GM19468 (cell line): ENCODE measurements at regions not wholly inside any gene's neighbourhood (a gene's known extent, or its start where the extent isn't known, plus 50 kb on each side); places are given as distances from the start of the nearest gene placed in this dataset.

Source experiments
- ATAC-seq: cut with Tn5 transposase; IDR thresholded peaks from one replicate; pipeline ENCODE4 v1.9.1; 2021; ENCODE audit warnings: mild to moderate bottlenecking, moderate library complexity, moderate number of reproducible peaks; ENCODE audit not compliant: unreplicated experiment; ENCODE audit errors: extremely low read depth

DNA sequence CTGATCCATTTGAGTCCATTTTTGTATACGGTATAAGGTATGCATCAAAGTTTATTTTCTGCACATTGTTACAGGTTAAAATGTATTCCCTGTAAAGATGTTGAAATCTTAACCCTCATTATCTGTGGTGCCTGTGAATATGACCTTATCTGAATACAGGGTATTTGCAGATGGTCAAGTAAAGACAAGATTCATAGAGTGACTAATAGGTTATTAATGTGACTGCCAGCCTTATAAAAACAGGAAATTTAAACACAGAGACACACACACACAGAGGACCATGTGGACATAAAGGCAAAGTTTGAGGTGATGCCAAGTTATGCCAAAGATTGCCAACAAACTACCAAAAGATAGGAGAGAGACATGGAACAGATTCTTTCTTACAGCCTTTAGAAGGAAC is 347.2 kb upstream of the DCN start:
- ATAC-seq = no peak

DNA sequence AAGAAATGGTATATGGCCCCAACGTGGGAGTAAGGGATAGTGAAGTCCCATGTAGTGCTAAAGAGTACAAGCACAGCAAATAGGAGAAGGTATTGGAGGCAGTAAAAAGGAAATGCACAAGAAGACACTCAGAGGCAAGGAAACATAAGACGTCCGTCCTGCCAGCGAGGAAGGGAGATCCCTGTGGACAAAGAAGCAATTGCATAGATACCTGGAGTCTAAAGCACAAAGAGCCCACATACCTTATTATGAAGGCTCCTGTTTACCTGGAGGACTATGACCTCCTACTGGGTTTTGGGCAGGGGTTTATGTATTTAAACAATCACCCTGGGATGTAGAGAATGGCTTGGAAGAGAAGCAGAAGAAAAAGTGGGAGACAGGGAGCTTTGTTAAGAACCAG is 341.2 kb upstream of the DCN start:
- ATAC-seq = no peak

DNA sequence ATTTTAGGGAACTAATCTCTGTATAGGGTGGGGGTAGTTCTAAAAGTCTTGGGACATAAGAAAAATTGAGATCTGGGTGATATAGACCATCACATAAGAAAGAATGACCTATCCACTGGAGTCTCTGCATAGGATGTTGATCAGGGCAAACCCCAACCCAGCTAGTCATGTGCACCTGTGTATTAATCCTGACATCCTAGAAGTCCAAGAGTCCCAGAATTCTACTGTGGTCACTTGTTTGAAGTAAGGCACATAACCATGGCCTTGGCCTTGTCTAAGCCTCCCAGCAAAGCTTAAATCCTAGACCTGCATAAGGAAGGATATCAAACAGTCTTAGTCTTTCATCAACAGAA is 334.1 kb upstream of the DCN start:
- no peak for ATAC-seq

DNA sequence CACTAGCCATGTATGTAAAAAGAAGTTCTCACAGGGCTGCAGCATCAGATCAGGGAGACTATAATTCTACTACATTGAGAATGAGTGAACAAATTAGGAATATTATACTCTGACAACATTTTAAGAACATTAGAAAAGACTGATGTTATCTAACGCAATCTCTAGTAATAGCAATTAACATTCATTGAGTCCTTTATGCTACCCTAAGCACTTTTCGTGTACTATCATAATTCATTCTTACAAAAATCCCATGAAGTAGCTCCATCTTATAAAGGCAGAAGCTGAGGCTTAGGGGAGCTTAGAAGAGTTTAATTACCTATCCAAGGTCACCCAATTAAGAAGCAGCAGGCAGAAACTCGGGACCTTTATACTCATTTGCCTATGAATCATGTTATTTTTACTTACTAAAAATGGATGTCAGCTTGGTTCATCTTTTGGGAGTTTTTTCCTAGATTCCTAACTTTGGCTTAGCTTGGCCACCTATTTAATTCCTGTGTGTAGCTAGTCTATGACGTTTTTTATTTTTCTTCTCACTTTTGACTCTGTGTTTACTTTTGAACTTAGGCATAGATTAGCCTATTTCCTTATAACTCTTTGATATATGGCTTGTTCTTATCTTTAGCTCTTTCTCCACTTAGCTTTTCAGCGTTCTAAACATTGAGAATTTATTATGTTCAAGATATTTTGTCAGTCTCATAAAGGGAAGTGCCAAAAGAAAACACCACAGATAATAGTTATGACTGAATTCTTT is 333.5 kb upstream of the DCN start:
- ATAC-seq = no peak

DNA sequence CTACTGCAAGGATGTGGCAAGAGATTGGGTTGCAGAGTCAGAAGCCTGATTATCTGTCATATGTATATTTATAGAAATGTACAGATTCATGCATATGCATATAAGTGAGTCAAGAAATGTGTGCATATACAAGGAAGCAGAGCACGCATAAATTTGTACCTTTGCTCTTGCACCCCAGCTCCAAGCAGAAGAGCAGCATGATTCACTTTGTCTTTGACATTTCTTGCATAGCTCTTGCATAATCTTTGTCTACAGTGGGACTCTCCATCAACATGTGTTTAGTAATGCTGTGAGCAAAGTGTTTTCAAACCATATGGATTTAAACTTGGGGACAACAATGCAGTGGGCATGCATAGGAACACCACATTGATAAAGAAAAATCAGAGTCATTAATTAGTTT is 330.7 kb upstream of the DCN start:
- ATAC-seq = no peak

DNA sequence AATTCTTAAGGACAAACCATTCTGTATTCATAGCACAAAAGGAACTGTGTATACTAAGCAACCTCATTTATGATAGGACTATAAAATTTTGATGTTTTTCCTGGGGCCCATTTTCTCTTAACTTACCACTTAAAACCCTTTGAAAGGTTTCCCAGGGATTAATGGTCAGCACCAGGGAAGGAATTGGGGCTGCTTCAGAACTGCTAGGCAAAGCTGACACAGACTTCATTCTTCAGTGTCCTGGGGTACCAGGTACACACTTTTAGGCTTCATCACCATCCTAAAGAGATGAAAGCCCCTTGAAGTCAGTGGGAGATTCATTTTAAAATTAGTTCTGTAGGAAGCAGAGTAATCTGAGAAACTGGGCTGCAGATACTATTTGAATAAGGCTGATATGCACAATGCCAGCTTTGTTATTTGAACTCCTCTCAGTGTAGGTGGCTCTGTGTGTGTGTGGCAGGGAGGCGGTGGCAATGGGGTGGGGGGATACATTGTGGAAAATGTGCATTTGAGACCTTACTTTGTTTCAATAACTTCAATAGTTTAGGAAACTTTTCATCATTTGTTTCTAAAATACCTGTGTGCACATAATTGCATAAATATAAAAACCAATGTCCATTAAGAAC is 329.3 kb upstream of the DCN start:
- ATAC-seq = no peak

DNA sequence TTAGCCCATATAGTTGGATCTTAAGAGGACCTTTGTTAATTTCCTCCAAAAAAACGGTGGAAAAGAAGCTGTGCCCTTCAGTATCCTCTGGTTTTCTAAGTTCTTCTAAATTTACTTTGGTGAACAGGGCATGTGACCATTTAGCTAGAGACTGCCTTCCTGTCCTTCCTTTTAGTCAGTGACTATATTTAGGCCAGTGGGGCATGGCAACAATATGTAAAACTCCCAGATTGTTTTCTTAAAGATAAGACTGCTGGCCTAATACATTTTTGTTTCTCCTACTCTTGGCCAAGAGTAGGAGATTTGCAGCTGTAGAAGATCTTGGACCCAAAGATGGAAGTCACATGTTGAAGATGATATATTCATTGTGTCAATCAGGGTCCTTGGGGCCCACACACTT is 325.1 kb upstream of the DCN start:
- ATAC-seq = no peak

DNA sequence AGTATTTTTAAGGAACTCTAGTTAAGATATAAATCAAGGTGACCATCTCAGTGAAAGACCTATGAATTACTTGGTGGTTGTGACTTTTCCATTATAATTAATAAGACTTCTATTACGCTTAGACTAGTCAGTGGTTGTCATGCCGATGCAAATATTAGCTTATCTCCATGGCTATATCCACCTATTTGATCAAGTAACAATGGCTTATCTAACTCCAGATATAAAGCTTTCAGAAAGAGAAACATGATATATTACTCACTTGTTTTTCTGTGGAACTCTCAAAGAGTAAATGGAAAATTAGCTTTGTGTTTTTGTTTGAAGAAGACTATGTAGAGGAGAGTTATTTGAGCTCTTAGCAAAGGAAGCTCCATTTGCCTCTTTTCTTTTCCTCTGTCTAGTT is 323.8 kb upstream of the DCN start:
- no peak for ATAC-seq

DNA sequence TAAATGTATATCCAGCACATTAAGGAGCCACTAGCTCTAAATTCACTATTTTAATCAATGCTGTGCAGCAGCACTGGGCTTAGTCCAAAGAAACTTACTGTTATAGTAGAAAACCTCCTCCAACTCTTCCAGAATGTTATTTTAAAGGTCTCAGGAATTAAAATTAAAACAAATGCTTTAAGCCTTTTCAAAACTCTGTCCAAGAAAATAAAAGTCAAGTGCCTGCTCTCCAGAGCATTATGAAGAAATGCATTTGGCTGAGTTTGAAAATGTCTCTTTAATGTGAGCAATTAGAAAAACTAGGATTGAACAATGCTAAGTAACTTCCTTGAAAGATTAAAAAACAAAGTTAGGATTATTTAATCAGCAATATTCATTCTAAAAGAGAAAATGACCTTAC is 322.4 kb upstream of the DCN start:
- ATAC-seq = no peak

DNA sequence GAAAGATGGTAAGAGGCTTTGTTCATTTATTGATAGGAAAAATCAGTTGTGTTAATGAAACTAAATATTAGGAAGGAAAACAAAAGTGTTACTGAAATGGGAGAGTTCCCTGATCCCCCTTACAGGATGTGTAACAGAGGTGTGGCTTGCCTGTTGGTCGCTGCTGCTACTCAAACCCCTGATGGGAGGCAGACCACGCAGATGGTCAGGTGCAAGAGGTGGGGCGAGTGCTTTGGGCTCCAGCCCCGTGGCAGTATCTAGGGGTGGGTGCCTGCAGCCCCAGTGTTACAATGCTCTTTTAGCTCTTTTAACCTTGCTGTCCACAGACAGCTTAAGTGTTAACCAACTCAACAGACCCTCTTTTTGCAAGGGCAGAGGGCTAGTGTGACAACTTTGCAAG is 319.6 kb upstream of the DCN start:
- no peak for ATAC-seq

DNA sequence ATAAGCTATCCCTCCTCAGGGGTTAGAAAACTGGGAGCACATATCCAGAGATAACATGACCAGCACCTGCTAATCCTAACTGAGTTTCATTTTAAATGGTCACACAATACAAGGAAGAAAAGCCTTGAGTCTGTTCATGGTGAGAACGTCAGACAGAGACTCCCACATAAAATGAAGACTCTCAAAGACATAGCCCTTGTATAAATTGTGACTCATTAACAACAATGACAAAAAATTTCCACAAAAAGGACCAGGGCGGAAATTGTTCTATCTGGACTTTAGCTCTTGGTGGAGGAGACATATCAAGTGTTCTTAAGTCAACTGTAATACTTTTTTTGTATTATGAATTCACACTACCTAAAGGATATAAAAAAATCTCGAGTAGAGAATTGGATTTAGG is 313.7 kb upstream of the DCN start:
- ATAC-seq = no peak

DNA sequence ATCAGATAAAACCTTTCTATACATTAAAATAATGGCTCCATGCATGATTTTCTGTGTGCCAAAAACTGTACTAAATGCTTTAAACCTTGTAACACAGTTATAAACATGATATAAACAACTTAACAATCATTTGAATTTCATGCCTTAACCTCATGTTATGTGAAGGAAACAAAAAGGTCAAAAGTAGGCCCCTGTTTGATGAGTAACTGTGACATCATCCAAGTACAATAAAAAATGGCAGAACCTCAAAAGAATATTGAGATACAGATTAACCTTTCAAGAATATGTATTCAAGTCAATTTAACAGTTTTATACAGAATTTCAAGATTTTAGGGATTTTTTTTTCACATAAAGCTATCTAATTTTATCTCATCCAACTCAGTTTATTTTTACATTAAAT is 310.7 kb upstream of the DCN start:
- ATAC-seq = no peak

DNA sequence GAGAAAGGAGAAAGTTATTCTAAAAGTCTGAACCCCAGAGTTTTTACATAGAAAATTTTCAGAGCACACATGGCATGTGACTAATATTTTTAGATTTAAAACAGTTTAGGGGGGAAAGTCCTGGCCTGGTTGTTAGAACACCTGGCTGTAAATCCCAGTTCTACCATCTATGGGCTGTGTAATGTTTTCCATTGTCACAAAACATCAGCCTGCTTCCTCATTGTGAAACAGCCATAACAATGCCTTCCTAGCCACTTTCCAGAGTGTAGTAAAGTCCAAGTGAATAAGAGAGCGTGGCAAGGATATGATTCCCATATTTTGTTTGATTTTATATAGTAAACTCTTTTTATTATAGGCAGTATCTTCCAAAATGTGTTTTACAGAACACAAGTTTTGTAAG is 310.0 kb upstream of the DCN start:
- ATAC-seq = no peak

DNA sequence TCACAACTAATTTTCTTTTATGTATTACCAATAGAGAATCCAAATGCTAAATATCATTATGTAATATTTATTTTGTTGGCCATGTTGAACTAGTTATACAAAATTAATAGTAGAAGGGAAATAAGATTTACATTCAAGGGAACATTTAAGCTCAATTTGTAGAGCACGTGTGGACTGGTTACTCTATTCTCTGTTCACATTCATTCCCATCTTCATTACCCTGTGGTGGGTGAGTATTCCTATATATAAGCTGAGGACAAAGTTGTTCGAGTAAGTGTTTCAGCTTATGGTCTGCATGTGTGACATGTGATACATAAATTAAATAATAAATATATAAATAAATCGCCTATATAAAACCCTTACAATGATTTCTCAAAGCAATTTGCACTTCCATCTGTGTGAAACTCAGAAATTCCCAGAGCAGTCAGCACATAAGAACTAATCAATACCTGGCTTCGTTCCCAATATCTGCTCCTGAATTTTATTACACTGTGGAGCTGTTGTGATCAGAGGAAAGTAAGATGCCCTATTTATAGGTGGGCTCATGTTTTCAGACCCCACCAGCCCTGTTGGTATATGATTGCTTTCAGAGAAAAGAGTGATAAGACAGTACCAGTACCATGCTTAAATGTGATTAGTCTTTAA is 308.2 kb upstream of the DCN start:
- ATAC-seq = no peak

DNA sequence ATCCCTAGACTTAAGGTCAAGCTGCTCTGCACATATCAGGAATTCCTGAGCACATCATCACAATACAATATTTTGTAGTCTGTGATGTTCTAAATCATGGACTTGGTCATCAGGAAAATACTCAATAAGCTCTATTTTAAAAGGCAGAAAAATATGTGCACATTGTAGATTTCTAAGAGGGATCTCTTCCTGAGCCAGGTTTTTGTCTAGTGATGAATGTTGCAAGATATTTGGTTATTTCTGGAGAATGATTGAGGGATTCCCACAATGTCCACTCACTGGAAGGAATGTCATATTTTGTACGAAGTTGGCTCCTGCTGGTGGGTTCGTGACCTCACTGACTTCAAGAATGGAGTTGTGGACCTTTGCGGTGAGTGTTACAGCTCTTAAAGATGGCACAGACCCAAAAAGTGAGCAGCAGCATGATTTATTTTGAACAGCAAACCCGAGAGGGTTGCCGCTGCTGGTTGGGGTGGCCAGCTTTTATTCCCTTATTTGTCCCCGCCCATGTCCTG is 300.9 kb upstream of the DCN start:
- ATAC-seq = no peak

DNA sequence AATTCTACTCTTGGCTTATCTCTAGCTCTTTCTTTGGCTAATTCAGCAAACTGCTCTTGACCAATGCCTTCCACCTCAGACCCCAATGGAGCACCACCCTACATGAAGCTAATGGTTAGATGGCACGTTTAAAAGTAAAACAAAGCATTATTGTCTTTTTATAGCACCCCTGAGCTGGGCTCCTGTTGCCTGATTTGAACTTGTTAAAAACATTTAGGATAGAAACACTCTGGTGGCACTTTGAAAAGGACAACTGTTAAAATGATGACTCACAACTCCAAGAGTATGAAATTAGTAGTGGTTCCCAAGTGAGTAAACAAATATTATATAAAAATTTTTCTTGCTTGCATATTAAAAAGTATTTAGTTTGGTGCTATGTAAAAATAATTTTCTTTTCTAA is 299.6 kb upstream of the DCN start:
- ATAC-seq = no peak

DNA sequence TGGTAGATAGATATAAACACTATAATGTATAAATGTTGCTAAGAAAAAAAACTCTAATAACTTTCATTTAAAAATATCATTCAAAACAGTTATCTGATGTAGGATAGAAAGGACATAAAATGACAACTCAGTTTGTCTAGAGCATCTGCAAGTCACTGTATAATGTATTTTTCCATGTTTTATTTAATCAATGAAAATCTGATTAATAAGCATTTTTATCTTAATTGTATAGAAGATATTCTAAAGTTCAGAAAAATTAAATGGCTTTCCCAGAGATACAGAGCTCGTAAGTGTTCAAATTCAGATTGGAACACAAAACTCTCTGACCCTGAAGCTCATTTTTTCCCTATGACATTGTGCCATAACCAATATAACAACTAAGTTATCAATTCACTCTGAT is 295.9 kb upstream of the DCN start:
- no peak for ATAC-seq

DNA sequence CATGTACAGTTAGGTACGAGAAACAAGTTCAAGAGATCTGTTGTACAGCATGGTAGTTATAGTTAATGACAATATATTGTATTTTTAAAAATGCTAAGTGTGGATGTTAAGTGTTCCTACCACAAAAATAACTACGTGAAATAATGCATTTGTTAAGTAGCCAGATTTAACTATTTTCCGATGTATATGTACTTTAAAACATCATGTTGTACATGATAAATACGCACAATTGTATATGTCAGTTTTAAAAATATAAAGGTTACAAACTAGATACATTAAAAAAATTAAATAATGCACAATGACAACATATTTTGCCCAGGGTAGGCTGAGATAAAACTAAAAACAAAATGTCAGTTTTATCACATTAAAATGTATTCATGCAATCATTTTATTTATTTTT is 285.1 kb upstream of the DCN start:
- ATAC-seq = no peak

DNA sequence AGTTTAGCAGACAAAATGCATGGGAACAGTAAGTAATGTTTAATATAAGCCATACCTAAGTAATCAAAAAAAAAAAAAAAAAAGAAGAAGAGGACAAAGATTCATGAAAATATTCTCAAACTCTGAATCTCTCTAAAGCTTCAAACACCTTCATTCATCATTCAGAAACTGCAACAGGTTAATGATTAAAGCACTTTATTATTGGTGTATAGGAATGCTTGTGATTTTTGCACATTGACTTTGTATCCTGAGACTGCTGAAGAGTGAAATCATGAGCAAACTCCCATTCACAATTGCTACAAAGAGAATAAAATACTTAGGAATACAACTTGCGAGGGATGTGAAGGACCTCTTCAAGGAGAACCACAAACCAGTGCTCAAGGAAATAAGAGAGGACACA is 278.4 kb upstream of the DCN start:
- ATAC-seq = no peak

DNA sequence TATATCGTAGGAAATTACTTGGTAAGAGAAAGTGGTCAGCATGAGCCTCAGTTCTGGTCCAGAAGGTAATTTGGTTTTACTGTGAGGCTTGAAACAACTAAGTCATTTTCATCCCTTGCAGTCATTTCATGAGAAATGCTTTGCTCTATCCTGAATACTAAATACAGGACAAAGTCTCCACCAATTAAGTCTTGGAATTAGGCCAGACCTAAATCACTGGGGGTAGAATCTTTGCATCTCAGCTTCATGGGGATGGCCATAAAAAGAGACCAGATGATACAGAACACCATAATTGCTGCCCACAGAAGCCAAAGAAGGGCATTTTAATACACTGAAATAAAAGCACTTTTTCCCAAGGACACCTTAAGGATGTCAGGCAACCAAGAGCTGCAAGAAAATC is 277.9 kb upstream of the DCN start:
- no peak for ATAC-seq

DNA sequence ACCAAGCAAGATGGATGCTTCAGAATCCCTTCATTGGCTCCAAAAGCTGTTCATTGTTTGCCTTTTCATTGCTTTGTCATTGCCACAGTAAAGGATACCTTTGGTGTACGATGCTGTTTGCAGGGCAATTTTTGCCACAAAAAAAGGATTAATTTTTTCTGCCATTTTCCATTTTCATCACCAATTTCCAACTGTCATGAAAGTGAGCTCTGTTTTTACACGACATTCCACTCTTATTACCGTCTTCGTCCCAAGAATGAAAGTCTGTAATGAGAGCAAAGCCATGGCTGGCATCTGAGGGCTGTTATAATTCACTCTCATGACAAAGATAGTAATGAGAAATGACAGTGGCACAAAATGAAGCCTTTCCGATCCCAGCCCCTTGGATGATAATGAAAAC is 272.7 kb upstream of the DCN start:
- ATAC-seq = no peak

DNA sequence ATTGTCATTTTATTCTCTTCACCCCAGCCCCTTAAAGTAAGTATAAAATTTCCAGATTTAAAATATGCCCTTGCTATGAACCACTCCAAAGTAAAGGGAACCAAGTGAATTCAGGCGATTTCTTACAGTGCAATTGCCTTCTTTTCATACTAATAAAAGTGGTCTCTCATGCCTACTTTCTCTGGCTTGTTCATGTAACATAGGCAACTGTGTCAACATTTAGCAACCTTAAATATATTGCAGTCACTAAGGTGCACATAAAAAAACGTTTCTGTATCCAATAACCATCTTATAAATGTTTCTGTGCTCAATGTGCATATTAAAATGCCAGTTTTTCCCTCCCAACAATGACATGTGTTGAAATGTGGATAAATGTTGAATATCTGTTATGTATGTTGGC is 271.6 kb upstream of the DCN start:
- ATAC-seq = no peak
